CD4-positive, alpha-beta T cell (primary cell): ENCODE measurements at regions not wholly inside any gene's neighbourhood (a gene's known extent, or its start where the extent isn't known, plus 50 kb on each side); places are given as distances from the start of the nearest gene placed in this dataset.

Source experiments
- ATAC-seq: fragments of 200-7000 bp; cut with Tn5 transposase; one replicate; pipeline ENCODE4 v1.10.0; 2022; ENCODE audit warnings: mild to moderate bottlenecking; ENCODE audit not compliant: poor library complexity
- CTCF ChIA-PET: fragments of 350-600 bp; sonication (Branson Sonifier 250); formaldehyde crosslinking; loops from one replicate; lab custom pipeline; 2021; ENCODE audit warnings: antibody characterized with exemption, inconsistent platforms; lab: Charles Lee
- POLR2A ChIA-PET: fragments of 350-600 bp; sonication (Branson Sonifier 250); formaldehyde crosslinking; loops from one replicate; lab custom pipeline; 2021; ENCODE audit warnings: antibody characterized with exemption, inconsistent platforms; lab: Charles Lee
- DNase-seq, 14 experiments: peaks; one replicate each; pipeline ENCODE4 v3.0.0-alpha.2; 2013 to 2020; ENCODE audit warnings: mixed read lengths in 2 of 14
- H3K27ac ChIP-seq, 2 donors: one replicate each; pipeline versions ENCODE4 v1.5.1 to v1.7.0; 2013; ENCODE audit warnings: low read length in 2 of 2, low read depth in 1 of 2, mild to moderate bottlenecking in 1 of 2
- H3K27me3 ChIP-seq, 2 experiments: 1 replicate in 1 of 2; 2 replicates in 1 of 2; pipeline versions ENCODE4 v1.6.1 to v1.7.0; 2013; ENCODE audit warnings: low read length in 2 of 2, control low read depth in 1 of 2, mild to moderate bottlenecking in 1 of 2, moderate library complexity in 1 of 2; ENCODE audit not compliant: insufficient read depth in 2 of 2, control insufficient read depth in 1 of 2
- H3K36me3 ChIP-seq: one replicate; pipeline ENCODE4 v1.6.1; 2013; ENCODE audit warnings: low read length, control low read depth; ENCODE audit not compliant: insufficient read depth
- H3K4me1 ChIP-seq: one replicate; pipeline ENCODE4 v1.6.1; 2013; ENCODE audit warnings: low read length, control low read depth; ENCODE audit not compliant: insufficient read depth
- H3K4me3 ChIP-seq: one replicate; pipeline ENCODE4 v1.5.1; 2013; ENCODE audit warnings: mild to moderate bottlenecking, low read length, moderate library complexity
- H3K9me3 ChIP-seq, 2 experiments: 1 replicate in 1 of 2; 2 replicates in 1 of 2; pipeline versions ENCODE4 v1.6.1 to v1.7.0; 2013; ENCODE audit warnings: low read length in 2 of 2, mild to moderate bottlenecking in 2 of 2, control low read depth in 1 of 2, moderate library complexity in 1 of 2; ENCODE audit not compliant: control insufficient read depth in 1 of 2, insufficient read depth in 1 of 2
- H3K27ac Mint-ChIP-seq: one replicate; pipeline ENCODE4 v1.8.0; 2020; ENCODE audit warnings: mixed read lengths
- H3K27me3 Mint-ChIP-seq: one replicate; pipeline ENCODE4 v1.8.0; 2021; ENCODE audit warnings: mixed read lengths
- H3K36me3 Mint-ChIP-seq: one replicate; pipeline ENCODE4 v1.8.0; 2021; ENCODE audit warnings: low read depth, mixed read lengths
- H3K4me1 Mint-ChIP-seq: one replicate; pipeline ENCODE4 v1.8.0; 2021; ENCODE audit warnings: low read depth, mixed read lengths
- H3K4me3 Mint-ChIP-seq: one replicate; pipeline ENCODE4 v1.8.0; 2020; ENCODE audit warnings: mild to moderate bottlenecking, mixed read lengths
- H3K9me3 Mint-ChIP-seq: one replicate; pipeline ENCODE4 v1.8.0; 2020; ENCODE audit warnings: mixed read lengths
- CTCF ChIP-seq: fragments of 200-600 bp; IDR thresholded peaks from one replicate; pipeline ENCODE4 v1.8.0; 2022; ENCODE audit warnings: antibody characterized with exemption, mild to moderate bottlenecking
- intact Hi-C, 2 experiments: fragments of 100-400 bp; cut with DNase I in 1 of 2; cut with micrococcal nuclease in 1 of 2; formaldehyde crosslinking; loops; one replicate each; pipeline versions ENCODE4 v1.15.1 to v1.9.0; 2023 to 2025; cut with DNase I, micrococcal nuclease

DNA sequence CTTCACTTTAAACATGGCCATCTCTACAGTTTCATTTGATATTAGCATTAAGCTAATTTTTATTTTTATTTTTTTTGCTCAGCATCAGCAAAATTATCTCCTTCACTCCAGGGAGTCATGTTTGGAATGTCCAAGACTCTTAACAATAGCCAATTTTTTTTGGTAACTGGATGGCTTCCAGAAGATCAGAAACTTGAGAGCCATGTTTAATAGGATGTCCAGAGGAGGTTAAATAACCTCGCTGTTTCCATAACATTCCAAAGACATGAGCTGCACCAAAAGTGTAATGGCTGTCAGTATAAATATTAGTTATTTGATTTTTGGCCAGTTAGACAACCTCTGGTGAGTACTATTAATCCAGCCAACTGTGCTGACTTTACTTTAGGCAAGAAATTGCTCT lies 80.7 kb downstream of the DNTTIP2 start:
- Histone ChIP-seq H3K4me3 (no peak overlapping the region), H3K27me3 (no peaks in the 10 kb centered on the region), H3K9me3 (no peaks in the 10 kb centered on the region), H3K4me1 (no peaks in the 10 kb centered on the region), H3K36me3 (no peaks in the 10 kb centered on the region), H3K27ac (no peak overlapping the region)
- no peaks in the 10 kb centered on the region for H3K4me1 Mint-ChIP-seq
- no peak overlapping the region for H3K4me3 Mint-ChIP-seq
- intact Hi-C loops, result no loop called here
- CTCF ChIA-PET, result interaction anchor here (0.8 to 1.7 kb wide), 3 partner anchors 16 to 17 kb away, joined by 3 to 4 read pairs (median 3); no protein-coding TSS in a partner anchor
- H3K9me3 Mint-ChIP-seq, result no peaks in the 10 kb centered on the region
- H3K36me3 Mint-ChIP-seq, result no peaks in the 10 kb centered on the region
- POLR2A ChIA-PET, result no interaction called here
- H3K27me3 Mint-ChIP-seq, result no peaks in the 10 kb centered on the region
- DNase-seq (no peak), ATAC-seq (no peak)
- no peak for TF ChIP-seq CTCF
- H3K27ac Mint-ChIP-seq, result no peak overlapping the region

DNA sequence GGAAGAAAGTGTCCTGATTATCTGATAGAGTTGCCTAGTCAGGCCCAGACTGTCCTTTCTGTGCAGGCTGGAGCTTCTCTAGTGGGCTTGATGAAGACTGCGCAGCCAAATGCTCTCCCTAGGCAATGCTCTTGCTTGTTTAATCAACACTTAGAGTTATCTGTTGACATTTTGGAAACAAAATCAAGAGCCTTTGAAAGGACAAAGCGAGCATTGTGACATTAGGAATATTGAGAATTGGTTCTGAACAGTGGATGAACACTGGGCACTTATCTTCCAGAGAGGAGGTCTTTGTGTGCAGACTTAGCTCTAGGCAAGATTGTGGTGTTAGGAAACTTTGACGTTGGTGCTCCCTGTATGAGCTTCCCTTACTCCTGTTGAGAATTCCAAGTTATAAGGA lies 94.5 kb downstream of the DNTTIP2 start:
- H3K27me3 ChIP-seq, result no peaks in the 10 kb centered on the region
- Mint-ChIP-seq H3K27me3 (no peaks in the 10 kb centered on the region), H3K4me1 (no peaks in the 10 kb centered on the region), H3K36me3 (no peaks in the 10 kb centered on the region), H3K27ac (no peak overlapping the region), H3K9me3 (peaks cover 3% of the 10 kb centered on the region), H3K4me3 (no peak overlapping the region)
- H3K36me3 ChIP-seq, result no peaks in the 10 kb centered on the region
- CTCF ChIA-PET, result interaction anchor here (1.3 kb wide), 1 partner anchor 480 kb away, joined by 3 read pairs; no protein-coding TSS in a partner anchor
- ATAC-seq (no peak), DNase-seq (no peak)
- TF ChIP-seq CTCF, result no peak
- no peaks in the 10 kb centered on the region for H3K4me1 ChIP-seq
- intact Hi-C loops, result no loop called here
- peaks cover 8 to 11% of the 10 kb centered on the region in 2 experiments for H3K9me3 ChIP-seq
- no peak overlapping the region for H3K27ac ChIP-seq
- no peak overlapping the region for H3K4me3 ChIP-seq
- POLR2A ChIA-PET, result interaction anchor here (0.6 kb wide), 1 partner anchor 703 kb away, joined by 3 read pairs; no protein-coding TSS in a partner anchor

DNA sequence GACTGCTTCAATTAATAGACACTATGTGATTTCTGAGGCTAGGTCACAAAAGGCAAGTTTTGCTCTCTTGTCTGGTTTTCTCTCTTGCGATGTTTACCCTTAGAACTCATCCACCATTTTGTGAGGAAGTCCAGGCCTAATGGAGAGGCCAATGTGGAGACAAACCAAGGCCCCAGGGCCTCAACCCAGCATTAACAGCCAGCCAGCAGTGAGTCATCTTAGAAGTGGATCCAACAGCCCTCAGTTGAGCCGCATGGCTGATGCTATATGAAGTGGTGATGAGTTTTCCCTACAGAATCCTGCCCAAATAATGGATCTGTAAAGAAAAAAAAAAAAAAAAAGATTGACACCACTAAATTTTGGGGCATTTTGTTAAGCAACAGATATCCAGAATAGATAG lies 95.1 kb downstream of the DNTTIP2 start:
- H3K4me3 Mint-ChIP-seq, result no peak overlapping the region
- POLR2A ChIA-PET, result no interaction called here
- CTCF ChIA-PET, result no interaction called here
- Histone ChIP-seq H3K9me3 (peaks cover 2 to 8% of the 10 kb centered on the region in 2 experiments), H3K4me1 (no peaks in the 10 kb centered on the region), H3K27me3 (no peaks in the 10 kb centered on the region), H3K4me3 (no peak overlapping the region), H3K36me3 (no peaks in the 10 kb centered on the region), H3K27ac (no peak overlapping the region)
- no peaks in the 10 kb centered on the region for H3K4me1 Mint-ChIP-seq
- TF ChIP-seq CTCF, result no peak
- DNase-seq, result no peak
- intact Hi-C loops, result no loop called here
- H3K9me3 Mint-ChIP-seq, result peaks cover 3% of the 10 kb centered on the region
- H3K36me3 Mint-ChIP-seq, result no peaks in the 10 kb centered on the region
- no peak overlapping the region for H3K27ac Mint-ChIP-seq
- ATAC-seq, result no peak
- no peaks in the 10 kb centered on the region for H3K27me3 Mint-ChIP-seq
